ENCODE measurements at regions not wholly inside any gene's neighbourhood (a gene's known extent, or its start where the extent isn't known, plus 50 kb on each side); places are given as distances from the start of the nearest gene placed in this dataset.
"Not testable (repeated sequence)": the region's sequence is repeated elsewhere in the genome, so short reads cannot be mapped to it uniquely, and the experiment has no call there.

DNA sequence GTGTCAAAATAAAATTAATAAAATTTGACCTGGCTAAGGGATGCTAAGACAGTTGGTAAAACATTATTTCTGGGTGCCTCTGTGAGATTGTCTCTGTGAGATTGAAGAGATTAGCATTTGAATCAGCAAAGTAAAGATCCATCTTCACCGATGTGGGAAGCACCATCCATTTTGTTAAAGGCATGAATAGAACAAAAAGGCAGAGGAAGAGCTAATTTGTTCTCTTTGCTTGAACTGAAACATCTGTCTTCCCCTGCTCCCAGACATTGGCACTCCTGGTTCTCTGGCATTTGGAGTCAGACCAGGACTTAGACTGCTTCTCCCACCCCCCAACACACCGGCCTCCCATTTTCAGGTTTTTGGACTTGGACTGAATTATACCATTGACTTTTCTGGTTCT lies 603.8 kb upstream of the LINC00305 start:
- no peak overlapping the region for H3K4me3 ChIP-seq (ENCODE audit: low read depth, low read length)
- no peak for TF ChIP-seq CTCF (IDR thresholded peaks at IDR 0.05; ENCODE audit: borderline replicate concordance, insufficient read depth, low read depth, low read length)

DNA sequence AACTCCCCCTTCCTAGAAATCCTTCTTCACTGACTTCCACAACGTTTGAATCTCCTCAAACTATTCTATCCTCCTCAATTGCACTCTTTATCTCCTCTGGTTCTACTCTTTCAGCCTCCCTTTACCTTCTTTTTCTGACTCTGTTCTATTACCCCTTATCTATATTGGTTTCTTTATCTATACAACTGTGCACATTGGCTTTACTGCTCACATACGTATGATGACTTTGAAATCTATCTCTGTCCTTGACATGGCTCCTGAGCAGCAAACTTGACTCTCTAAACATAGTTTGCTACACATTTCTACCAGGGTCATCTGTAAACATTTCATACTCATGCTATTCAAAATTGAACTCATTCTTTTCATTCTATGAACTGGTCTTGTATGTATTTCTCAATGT lies 601.0 kb upstream of the LINC00305 start:
- H3K4me3 ChIP-seq (ENCODE audit: low read depth, low read length) = no peak overlapping the region
- TF ChIP-seq CTCF (IDR thresholded peaks at IDR 0.05; ENCODE audit: borderline replicate concordance, insufficient read depth, low read depth, low read length) = no peak

GRCh38 chr18:64747803-64748202 lies 598.9 kb upstream of the LINC00305 start:
- no peak overlapping the region for H3K4me3 ChIP-seq (ENCODE audit: low read depth, low read length)
- no peak for TF ChIP-seq CTCF (IDR thresholded peaks at IDR 0.05; ENCODE audit: borderline replicate concordance, insufficient read depth, low read depth, low read length)

DNA sequence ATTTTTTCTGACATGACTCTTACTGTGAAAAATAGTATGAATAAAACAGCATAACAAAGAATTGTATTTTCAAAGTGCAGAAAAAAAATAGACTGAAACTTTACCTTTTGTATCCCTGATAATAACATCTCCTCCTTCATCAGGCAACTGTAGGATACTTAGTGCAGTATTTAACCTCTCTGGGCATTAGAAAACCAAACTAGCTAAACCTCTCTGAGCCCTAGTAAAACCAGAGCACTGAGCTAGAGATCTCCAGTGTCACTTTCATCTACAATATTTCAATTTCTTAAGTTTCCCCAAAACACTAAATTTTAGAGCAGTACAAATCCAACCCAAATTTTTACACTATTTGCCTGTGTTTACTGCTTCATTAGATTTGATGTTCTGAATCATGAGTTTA lies 594.0 kb upstream of the LINC00305 start:
- no peak for TF ChIP-seq CTCF (IDR thresholded peaks at IDR 0.05; ENCODE audit: borderline replicate concordance, insufficient read depth, low read depth, low read length)
- H3K4me3 ChIP-seq (ENCODE audit: low read depth, low read length) = no peak overlapping the region

DNA sequence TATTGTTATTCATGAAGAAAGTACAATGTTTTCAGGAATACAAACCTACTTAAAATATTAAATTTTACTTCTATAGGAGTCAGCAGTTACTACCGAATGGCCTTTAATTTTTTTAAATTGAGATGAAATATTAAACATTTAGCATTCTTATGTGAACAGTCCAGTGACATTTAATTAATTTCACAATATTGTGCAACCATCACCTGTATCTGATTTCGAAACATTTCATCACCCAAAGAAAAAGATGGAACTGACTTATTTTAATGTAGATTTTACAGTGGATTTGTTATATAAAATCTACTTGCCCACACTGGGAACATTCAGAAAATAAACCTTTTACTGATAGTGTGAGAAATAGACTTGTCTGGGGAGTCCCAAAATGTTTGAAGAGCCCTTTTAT lies 585.2 kb upstream of the LINC00305 start:
- H3K4me3 ChIP-seq (ENCODE audit: low read depth, low read length) = no peak overlapping the region
- no peak for TF ChIP-seq CTCF (IDR thresholded peaks at IDR 0.05; ENCODE audit: borderline replicate concordance, insufficient read depth, low read depth, low read length)

GRCh38 chr18:64725657-64726056 lies 576.8 kb upstream of the LINC00305 start:
- H3K4me3 ChIP-seq (ENCODE audit: low read depth, low read length) = not testable (repeated sequence)

DNA sequence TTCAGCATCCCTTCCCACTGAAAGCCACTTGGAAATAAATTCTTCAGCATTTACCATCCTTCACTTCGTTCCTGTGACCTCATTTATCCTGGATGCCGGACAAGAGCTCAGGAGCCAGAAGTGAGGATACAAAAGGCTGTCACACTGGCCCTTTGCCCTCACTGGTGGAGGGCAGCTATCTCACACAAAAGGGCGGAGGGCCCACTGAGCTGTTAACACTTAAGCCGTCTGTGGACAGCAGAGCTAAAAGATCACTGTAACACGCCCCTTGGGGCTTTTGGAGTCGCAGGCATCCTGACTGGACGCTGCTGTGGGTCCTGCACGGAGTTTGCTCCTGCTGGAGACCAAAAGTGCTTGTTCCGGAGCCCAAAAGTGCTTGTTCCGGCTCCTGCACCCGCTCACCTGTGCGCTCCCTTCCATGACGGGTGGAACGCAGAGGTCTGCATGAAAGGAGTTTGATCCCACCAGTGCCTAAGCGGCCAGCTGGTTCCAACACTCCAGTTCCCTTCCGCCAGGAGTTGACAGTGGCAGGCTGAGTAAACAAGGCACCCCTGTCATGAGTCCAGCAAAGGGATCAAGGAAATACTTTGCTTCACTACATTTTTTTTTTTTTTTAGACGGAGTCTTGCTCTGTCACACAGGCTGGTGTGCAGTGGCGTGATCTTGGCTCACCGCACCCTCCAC lies 572.0 kb upstream of the LINC00305 start:
- H3K4me3 ChIP-seq (ENCODE audit: low read depth, low read length) = no peak overlapping the region
- TF ChIP-seq CTCF (IDR thresholded peaks at IDR 0.05; ENCODE audit: borderline replicate concordance, insufficient read depth, low read depth, low read length) = no peak

- TF ChIP-seq CTCF (IDR thresholded peaks at IDR 0.05; ENCODE audit: borderline replicate concordance, insufficient read depth, low read depth, low read length) = no peak
- no peak overlapping the region for H3K4me3 ChIP-seq (ENCODE audit: low read depth, low read length)
Measured at GRCh38 chr18:64718808-64719207, 569.9 kb upstream of the LINC00305 start.

Measured in GM12875 (cell line).